Activated naive CD8-positive, alpha-beta T cell treated with anti-CD3 and anti-CD28 coated beads, Interleukin-2, amount 50 U/mL, for 16 hours (primary cell): ENCODE measurements at regions not wholly inside any gene's neighbourhood (a gene's known extent, or its start where the extent isn't known, plus 50 kb on each side); places are given as distances from the start of the nearest gene placed in this dataset.

Source experiments
- DNase-seq: peaks from one replicate; pipeline ENCODE4 v3.0.0-alpha.2; 2020; ENCODE audit warnings: low read depth, low spot score

- no peak for DNase-seq
These were observed 50.0 kb upstream of the TARDBP start for GRCh38 chr1:10962483-10962882.
